ENCODE measurements at regions not wholly inside any gene's neighbourhood (a gene's known extent, or its start where the extent isn't known, plus 50 kb on each side); places are given as distances from the start of the nearest gene placed in this dataset.

GRCh38 chr9:28820741-28821140 lies 1247.5 kb upstream of the C9orf72 start:
- H3K4me1 Mint-ChIP-seq (ENCODE audit: low read depth, unreplicated experiment), result peaks cover 4% of the 10 kb centered on the region
- no peak for TF ChIP-seq CTCF (IDR thresholded peaks at IDR 0.05; ENCODE audit: partially characterized antibody, unreplicated experiment)
- no peak overlapping the region for H3K4me3 Mint-ChIP-seq (ENCODE audit: unreplicated experiment)
- peaks cover 11% of the 10 kb centered on the region for H3K36me3 Mint-ChIP-seq (ENCODE audit: unreplicated experiment)
- DNase-seq, result no peak
- no peak overlapping the region for H3K27ac Mint-ChIP-seq (ENCODE audit: unreplicated experiment)
- no peaks in the 10 kb centered on the region for H3K27me3 Mint-ChIP-seq (ENCODE audit: unreplicated experiment)
- H3K9me3 Mint-ChIP-seq (ENCODE audit: unreplicated experiment), result peaks cover 3% of the 10 kb centered on the region

- Mint-ChIP-seq H3K36me3 (ENCODE audit: unreplicated experiment) (peaks cover 11% of the 10 kb centered on the region), H3K27me3 (ENCODE audit: unreplicated experiment) (no peaks in the 10 kb centered on the region), H3K27ac (ENCODE audit: unreplicated experiment) (no peak overlapping the region), H3K9me3 (ENCODE audit: unreplicated experiment) (peaks cover 3% of the 10 kb centered on the region), H3K4me1 (ENCODE audit: low read depth, unreplicated experiment) (peaks cover 4% of the 10 kb centered on the region), H3K4me3 (ENCODE audit: unreplicated experiment) (no peak overlapping the region)
- no peak for TF ChIP-seq CTCF (IDR thresholded peaks at IDR 0.05; ENCODE audit: partially characterized antibody, unreplicated experiment)
- no peak for DNase-seq
Measured at GRCh38 chr9:28821240-28821639, 1248.0 kb upstream of the C9orf72 start.

GRCh38 chr9:28824432-28824963 lies 1251.2 kb upstream of the C9orf72 start:
- no peak overlapping the region for H3K4me3 Mint-ChIP-seq (ENCODE audit: unreplicated experiment)
- H3K27me3 Mint-ChIP-seq (ENCODE audit: unreplicated experiment), result no peaks in the 10 kb centered on the region
- peaks cover 3% of the 10 kb centered on the region for H3K9me3 Mint-ChIP-seq (ENCODE audit: unreplicated experiment)
- peaks cover 11% of the 10 kb centered on the region for H3K36me3 Mint-ChIP-seq (ENCODE audit: unreplicated experiment)
- H3K27ac Mint-ChIP-seq (ENCODE audit: unreplicated experiment), result no peak overlapping the region
- DNase-seq, result no peak
- no peak for TF ChIP-seq CTCF (IDR thresholded peaks at IDR 0.05; ENCODE audit: partially characterized antibody, unreplicated experiment)
- peaks cover 10% of the 10 kb centered on the region for H3K4me1 Mint-ChIP-seq (ENCODE audit: low read depth, unreplicated experiment)

- H3K27ac Mint-ChIP-seq (ENCODE audit: unreplicated experiment), result no peak overlapping the region
- no peak for TF ChIP-seq CTCF (IDR thresholded peaks at IDR 0.05; ENCODE audit: partially characterized antibody, unreplicated experiment)
- no peaks in the 10 kb centered on the region for H3K9me3 Mint-ChIP-seq (ENCODE audit: unreplicated experiment)
- DNase-seq, result no peak
- peaks cover 1% of the 10 kb centered on the region for H3K27me3 Mint-ChIP-seq (ENCODE audit: unreplicated experiment)
- peaks cover 9% of the 10 kb centered on the region for H3K4me1 Mint-ChIP-seq (ENCODE audit: low read depth, unreplicated experiment)
- H3K4me3 Mint-ChIP-seq (ENCODE audit: unreplicated experiment), result no peak overlapping the region
- H3K36me3 Mint-ChIP-seq (ENCODE audit: unreplicated experiment), result no peaks in the 10 kb centered on the region
Measured at GRCh38 chr9:28832168-28832770, 1259.0 kb upstream of the C9orf72 start.

GRCh38 chr9:28834156-28834555 lies 1260.9 kb upstream of the C9orf72 start:
- Mint-ChIP-seq H3K27ac (ENCODE audit: unreplicated experiment) (no peak overlapping the region), H3K4me1 (ENCODE audit: low read depth, unreplicated experiment) (peaks cover 2% of the 10 kb centered on the region), H3K36me3 (ENCODE audit: unreplicated experiment) (peaks cover 3% of the 10 kb centered on the region), H3K9me3 (ENCODE audit: unreplicated experiment) (no peaks in the 10 kb centered on the region), H3K27me3 (ENCODE audit: unreplicated experiment) (peaks cover 3% of the 10 kb centered on the region), H3K4me3 (ENCODE audit: unreplicated experiment) (no peak overlapping the region)
- no peak for DNase-seq
- TF ChIP-seq CTCF (IDR thresholded peaks at IDR 0.05; ENCODE audit: partially characterized antibody, unreplicated experiment), result no peak
